ENCODE measurements at regions not wholly inside any gene's neighbourhood (a gene's known extent, or its start where the extent isn't known, plus 50 kb on each side); places are given as distances from the start of the nearest gene placed in this dataset.

DNA sequence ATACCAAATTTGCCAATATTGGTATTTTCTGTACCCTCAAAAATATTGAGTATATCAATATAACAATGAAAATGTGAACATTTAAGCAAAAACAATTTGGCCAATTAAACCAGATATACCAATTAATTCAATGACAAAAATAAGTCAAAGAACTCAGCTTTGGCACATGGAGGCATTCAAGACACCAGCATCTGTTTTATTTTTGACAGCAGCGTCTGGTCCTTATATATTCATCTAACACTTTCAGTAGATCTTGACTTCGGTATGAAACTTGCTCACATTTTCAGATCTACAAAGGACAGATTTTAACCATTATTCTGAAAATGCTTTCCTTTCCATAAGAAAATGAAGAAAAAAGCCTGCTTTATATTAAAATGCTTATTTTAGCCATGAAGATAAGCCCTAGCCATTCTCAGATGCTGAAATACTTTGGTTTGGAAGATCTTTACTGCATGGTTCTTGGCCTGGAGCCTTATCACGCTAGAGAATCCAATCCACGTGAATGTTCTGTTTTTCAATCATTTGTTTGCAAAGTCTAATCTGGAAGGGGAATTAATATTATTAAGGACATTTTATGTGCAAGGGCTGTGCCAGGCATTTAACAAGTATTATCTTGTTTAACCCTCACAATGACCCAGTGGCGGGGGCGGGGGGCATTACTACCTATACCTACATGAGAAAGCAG, 132.2 kb downstream of the DLEU7 start:
- Histone ChIP-seq H3K9me3 (ENCODE audit: control insufficient read depth, insufficient read depth, low read depth, low read length) (no peaks in the 10 kb centered on the region), H3K4me2 (ENCODE audit: extremely low read depth, insufficient read depth, low read length) (no peak overlapping the region), H3K79me2 (ENCODE audit: control insufficient read depth, insufficient read depth, low read length) (no peaks in the 10 kb centered on the region), H2AFZ (ENCODE audit: low read length) (no peak overlapping the region), H3K4me1 (ENCODE audit: control insufficient read depth, extremely low read depth, insufficient read depth, low read length) (peaks cover 2% of the 10 kb centered on the region), H4K20me1 (ENCODE audit: control insufficient read depth, extremely low read depth, insufficient read depth, low read length) (no peaks in the 10 kb centered on the region), H3K27me3 (ENCODE audit: control insufficient read depth, insufficient read depth, low read length) (no peaks in the 10 kb centered on the region), H3K9ac (ENCODE audit: insufficient read depth, low read length) (no peak overlapping the region), H3K27ac (ENCODE audit: insufficient read depth, low read length) (no peak overlapping the region), H3K36me3 (ENCODE audit: control insufficient read depth, insufficient read depth, low read length) (no peaks in the 10 kb centered on the region), H3K4me3 (replicated peaks in 1 of 4; ENCODE audit: control extremely low read depth in 1 of 4, insufficient read depth in 1 of 4, low read depth in 3 of 4, low read length in 4 of 4) (no peak overlapping the region)
- no peak for TF ChIP-seq EZH2 (IDR thresholded peaks at IDR 0.05; ENCODE audit: low read length, missing control alignments)
- TF ChIP-seq, protein P1, sequence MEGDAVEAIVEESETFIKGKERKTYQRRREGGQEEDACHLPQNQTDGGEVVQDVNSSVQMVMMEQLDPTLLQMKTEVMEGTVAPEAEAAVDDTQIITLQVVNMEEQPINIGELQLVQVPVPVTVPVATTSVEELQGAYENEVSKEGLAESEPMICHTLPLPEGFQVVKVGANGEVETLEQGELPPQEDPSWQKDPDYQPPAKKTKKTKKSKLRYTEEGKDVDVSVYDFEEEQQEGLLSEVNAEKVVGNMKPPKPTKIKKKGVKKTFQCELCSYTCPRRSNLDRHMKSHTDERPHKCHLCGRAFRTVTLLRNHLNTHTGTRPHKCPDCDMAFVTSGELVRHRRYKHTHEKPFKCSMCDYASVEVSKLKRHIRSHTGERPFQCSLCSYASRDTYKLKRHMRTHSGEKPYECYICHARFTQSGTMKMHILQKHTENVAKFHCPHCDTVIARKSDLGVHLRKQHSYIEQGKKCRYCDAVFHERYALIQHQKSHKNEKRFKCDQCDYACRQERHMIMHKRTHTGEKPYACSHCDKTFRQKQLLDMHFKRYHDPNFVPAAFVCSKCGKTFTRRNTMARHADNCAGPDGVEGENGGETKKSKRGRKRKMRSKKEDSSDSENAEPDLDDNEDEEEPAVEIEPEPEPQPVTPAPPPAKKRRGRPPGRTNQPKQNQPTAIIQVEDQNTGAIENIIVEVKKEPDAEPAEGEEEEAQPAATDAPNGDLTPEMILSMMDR (conservative IDR thresholded peaks at IDR 0.05 in 1 of 2, IDR thresholded peaks at IDR 0.05 in 1 of 2; ENCODE audit: low read depth in 1 of 2, low read length in 2 of 2), result no peak
- no peak for DNase-seq (ENCODE audit: low read depth in 2 of 2)

DNA sequence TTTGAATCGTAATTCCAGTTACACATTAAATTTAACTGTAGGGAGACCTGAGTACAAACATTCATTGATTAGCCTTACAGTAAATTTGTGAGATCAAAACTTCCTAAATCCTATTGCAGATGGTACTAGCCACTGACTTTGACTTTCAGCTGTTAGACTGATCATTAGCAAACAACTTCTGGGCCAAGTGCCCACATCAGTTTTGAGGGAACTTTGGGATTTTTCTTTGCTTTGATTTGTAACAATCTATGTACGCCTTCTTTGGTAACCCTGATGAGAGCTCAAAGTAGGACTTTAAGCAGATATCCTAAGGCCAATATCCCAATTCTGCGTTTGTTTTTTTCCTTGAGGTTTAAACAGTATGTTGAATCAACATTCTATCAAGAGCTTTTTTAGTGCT, 131.5 kb downstream of the DLEU7 start:
- DNase-seq (ENCODE audit: low read depth in 2 of 2), result no peak
- Histone ChIP-seq H3K36me3 (ENCODE audit: control insufficient read depth, insufficient read depth, low read length) (no peaks in the 10 kb centered on the region), H3K9ac (ENCODE audit: insufficient read depth, low read length) (no peak overlapping the region), H4K20me1 (ENCODE audit: control insufficient read depth, extremely low read depth, insufficient read depth, low read length) (no peaks in the 10 kb centered on the region), H3K79me2 (ENCODE audit: control insufficient read depth, insufficient read depth, low read length) (no peaks in the 10 kb centered on the region), H3K27me3 (ENCODE audit: control insufficient read depth, insufficient read depth, low read length) (no peaks in the 10 kb centered on the region), H3K27ac (ENCODE audit: insufficient read depth, low read length) (no peak overlapping the region), H3K4me1 (ENCODE audit: control insufficient read depth, extremely low read depth, insufficient read depth, low read length) (peaks cover 2% of the 10 kb centered on the region), H2AFZ (ENCODE audit: low read length) (no peak overlapping the region), H3K9me3 (ENCODE audit: control insufficient read depth, insufficient read depth, low read depth, low read length) (no peaks in the 10 kb centered on the region), H3K4me2 (ENCODE audit: extremely low read depth, insufficient read depth, low read length) (no peak overlapping the region), H3K4me3 (replicated peaks in 1 of 4; ENCODE audit: control extremely low read depth in 1 of 4, insufficient read depth in 1 of 4, low read depth in 3 of 4, low read length in 4 of 4) (no peak overlapping the region)
- no peak for TF ChIP-seq EZH2 (IDR thresholded peaks at IDR 0.05; ENCODE audit: low read length, missing control alignments)
- TF ChIP-seq, protein P1 (conservative IDR thresholded peaks at IDR 0.05 in 1 of 2, IDR thresholded peaks at IDR 0.05 in 1 of 2; ENCODE audit: low read depth in 1 of 2, low read length in 2 of 2), result no peak

DNA sequence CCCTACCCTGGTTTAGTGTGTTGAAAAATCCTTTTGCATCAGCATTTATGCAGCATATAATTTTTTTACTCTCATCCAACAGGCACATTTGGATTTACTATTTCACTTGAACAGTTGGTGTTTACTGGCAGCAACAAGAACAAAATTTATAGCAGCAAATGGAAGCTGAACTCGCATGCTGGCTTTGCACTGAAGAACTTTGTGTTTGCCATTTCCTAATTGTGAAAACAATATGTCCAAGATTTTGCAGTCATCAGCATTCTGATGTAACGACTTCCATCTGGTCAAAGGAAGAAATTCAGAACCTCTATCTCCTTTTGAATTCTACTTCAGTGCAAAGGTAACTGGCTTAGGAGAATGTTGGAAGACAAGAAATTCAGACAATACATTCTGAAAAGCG, 131.0 kb downstream of the DLEU7 start:
- Histone ChIP-seq H3K27ac (ENCODE audit: insufficient read depth, low read length) (no peak overlapping the region), H4K20me1 (ENCODE audit: control insufficient read depth, extremely low read depth, insufficient read depth, low read length) (no peaks in the 10 kb centered on the region), H2AFZ (ENCODE audit: low read length) (no peak overlapping the region), H3K27me3 (ENCODE audit: control insufficient read depth, insufficient read depth, low read length) (no peaks in the 10 kb centered on the region), H3K36me3 (ENCODE audit: control insufficient read depth, insufficient read depth, low read length) (no peaks in the 10 kb centered on the region), H3K9me3 (ENCODE audit: control insufficient read depth, insufficient read depth, low read depth, low read length) (no peaks in the 10 kb centered on the region), H3K4me1 (ENCODE audit: control insufficient read depth, extremely low read depth, insufficient read depth, low read length) (peaks cover 2% of the 10 kb centered on the region), H3K4me2 (ENCODE audit: extremely low read depth, insufficient read depth, low read length) (no peak overlapping the region), H3K79me2 (ENCODE audit: control insufficient read depth, insufficient read depth, low read length) (no peaks in the 10 kb centered on the region), H3K9ac (ENCODE audit: insufficient read depth, low read length) (no peak overlapping the region), H3K4me3 (replicated peaks in 1 of 4; ENCODE audit: control extremely low read depth in 1 of 4, insufficient read depth in 1 of 4, low read depth in 3 of 4, low read length in 4 of 4) (no peak overlapping the region)
- TF ChIP-seq, protein P1 (conservative IDR thresholded peaks at IDR 0.05 in 1 of 2, IDR thresholded peaks at IDR 0.05 in 1 of 2; ENCODE audit: low read depth in 1 of 2, low read length in 2 of 2), result no peak
- no peak for TF ChIP-seq EZH2 (IDR thresholded peaks at IDR 0.05; ENCODE audit: low read length, missing control alignments)
- DNase-seq (ENCODE audit: low read depth in 2 of 2), result peak in 1 of 2 donors; percentile 26

Measured in fibroblast of lung (primary cell).